Nephron (organoid): ENCODE measurements at regions not wholly inside any gene's neighbourhood (a gene's known extent, or its start where the extent isn't known, plus 50 kb on each side); places are given as distances from the start of the nearest gene placed in this dataset.

Experiments
- H3K27ac Mint-ChIP-seq, 3 experiments: 2 replicates each; pipeline ENCODE4 v1.8.0; 2020; ENCODE audit warnings: mixed read lengths in 3 of 3, mild to moderate bottlenecking in 2 of 3, moderate library complexity in 1 of 3
- H3K27me3 Mint-ChIP-seq: 2 replicates; pipeline ENCODE4 v1.8.0; 2021; ENCODE audit warnings: low read depth, mild to moderate bottlenecking, moderate library complexity, mixed read lengths
- H3K36me3 Mint-ChIP-seq: 2 replicates; pipeline ENCODE4 v1.8.0; 2020; ENCODE audit warnings: low read depth, mixed read lengths
- H3K4me1 Mint-ChIP-seq: 2 replicates; pipeline ENCODE4 v1.8.0; 2020; ENCODE audit warnings: mixed read lengths
- H3K4me3 Mint-ChIP-seq, 3 experiments: 2 replicates each; pipeline ENCODE4 v1.8.0; 2020; ENCODE audit warnings: mild to moderate bottlenecking in 3 of 3, mixed read lengths in 3 of 3, moderate library complexity in 2 of 3
- H3K9me3 Mint-ChIP-seq: 2 replicates; pipeline ENCODE4 v1.8.0; 2020; ENCODE audit warnings: mixed read lengths
- TF ChIP-seq, protein P1 (sequence below), 3 experiments: fragments of 200-600 bp; sonication (generic); IDR thresholded peaks; one replicate each; pipeline ENCODE4 v1.5.0; 2021; ENCODE audit warnings: antibody characterized with exemption in 3 of 3; ENCODE audit not compliant: unreplicated experiment in 3 of 3

DNA sequence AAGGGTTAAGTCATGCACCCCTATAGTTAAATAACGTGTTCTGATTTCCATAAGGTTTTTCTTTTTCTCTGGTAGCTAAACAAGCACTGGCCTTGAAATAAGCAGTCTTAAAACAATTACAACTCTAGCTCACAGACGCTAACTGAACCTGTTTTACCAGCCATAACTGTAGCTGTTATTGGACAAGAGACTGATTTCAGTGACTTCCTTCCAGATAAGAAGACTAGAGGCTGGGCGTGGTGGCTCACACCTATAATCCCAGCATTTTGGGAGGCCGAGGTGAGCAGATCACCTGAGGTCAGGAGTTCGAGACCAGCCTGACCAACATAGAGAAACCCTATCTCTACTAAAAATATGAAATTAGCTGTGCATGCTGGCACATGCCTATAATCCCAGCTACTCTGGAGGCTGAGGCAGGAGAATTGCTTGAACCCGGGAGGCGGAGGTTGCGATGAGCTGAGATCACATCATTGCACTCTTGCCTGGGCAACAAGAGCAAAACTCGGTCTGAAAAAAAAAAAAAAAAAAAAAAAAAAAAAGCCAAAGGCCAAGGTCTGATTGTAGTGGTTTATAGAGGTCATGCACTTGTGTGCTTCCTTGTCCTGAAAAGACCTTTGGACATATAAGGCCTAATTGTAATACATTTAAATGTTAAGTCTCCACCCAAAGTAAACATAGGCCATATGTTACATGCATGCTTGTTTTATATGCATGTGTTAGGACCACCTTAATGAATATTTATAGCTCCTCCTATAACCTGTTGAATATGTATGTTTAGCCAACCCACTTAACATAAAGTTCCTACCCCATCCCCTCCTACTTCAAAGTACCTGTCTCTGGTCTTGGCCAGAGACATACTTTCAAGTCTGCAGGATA lies 319.5 kb upstream of the CA10 start:
- TF ChIP-seq, protein P1, sequence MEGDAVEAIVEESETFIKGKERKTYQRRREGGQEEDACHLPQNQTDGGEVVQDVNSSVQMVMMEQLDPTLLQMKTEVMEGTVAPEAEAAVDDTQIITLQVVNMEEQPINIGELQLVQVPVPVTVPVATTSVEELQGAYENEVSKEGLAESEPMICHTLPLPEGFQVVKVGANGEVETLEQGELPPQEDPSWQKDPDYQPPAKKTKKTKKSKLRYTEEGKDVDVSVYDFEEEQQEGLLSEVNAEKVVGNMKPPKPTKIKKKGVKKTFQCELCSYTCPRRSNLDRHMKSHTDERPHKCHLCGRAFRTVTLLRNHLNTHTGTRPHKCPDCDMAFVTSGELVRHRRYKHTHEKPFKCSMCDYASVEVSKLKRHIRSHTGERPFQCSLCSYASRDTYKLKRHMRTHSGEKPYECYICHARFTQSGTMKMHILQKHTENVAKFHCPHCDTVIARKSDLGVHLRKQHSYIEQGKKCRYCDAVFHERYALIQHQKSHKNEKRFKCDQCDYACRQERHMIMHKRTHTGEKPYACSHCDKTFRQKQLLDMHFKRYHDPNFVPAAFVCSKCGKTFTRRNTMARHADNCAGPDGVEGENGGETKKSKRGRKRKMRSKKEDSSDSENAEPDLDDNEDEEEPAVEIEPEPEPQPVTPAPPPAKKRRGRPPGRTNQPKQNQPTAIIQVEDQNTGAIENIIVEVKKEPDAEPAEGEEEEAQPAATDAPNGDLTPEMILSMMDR (IDR thresholded peaks at IDR 0.05; ENCODE audit: unreplicated experiment in 3 of 3) = no peak
- H3K27me3 Mint-ChIP-seq = no peaks in the 10 kb centered on the region
- no peak overlapping the region for H3K4me3 Mint-ChIP-seq
- no peaks in the 10 kb centered on the region for H3K36me3 Mint-ChIP-seq
- H3K9me3 Mint-ChIP-seq = peaks cover 4% of the 10 kb centered on the region
- peaks cover 5% of the 10 kb centered on the region for H3K4me1 Mint-ChIP-seq
- no peak overlapping the region for H3K27ac Mint-ChIP-seq

DNA sequence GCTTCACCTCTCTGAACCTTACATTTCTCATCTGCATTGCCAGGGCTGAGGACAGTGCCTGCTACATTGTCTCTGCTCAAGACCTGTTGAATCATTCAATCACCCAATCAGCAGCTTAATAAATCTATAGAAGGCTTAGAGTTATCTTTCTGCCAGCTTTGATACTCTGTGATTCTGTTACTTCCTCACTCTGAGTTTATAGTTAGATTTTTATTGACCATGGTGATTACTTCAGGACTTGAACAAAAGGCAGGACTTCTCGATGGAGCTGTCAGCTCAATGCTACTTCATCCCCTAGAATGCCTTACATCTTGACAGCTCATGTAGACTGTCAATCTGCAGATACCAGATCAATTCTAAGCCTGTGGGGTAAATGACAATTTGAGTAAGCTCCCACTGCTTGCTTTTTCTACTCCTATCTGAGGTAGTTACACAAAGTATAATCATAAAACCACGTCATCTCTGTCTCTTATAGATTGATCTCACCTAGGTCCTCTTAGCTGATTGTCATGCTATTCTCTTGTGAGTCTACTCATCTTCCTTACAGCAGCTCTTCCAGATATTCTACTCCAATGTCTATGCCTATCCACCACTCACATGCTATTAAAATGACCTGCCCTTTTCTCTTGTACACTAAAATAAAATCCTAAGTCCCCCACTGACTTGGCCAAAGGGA lies 318.3 kb upstream of the CA10 start:
- Mint-ChIP-seq H3K4me3 (no peak overlapping the region), H3K9me3 (peaks cover 2% of the 10 kb centered on the region), H3K4me1 (peaks cover 13% of the 10 kb centered on the region), H3K27ac (no peak overlapping the region), H3K27me3 (no peaks in the 10 kb centered on the region), H3K36me3 (no peaks in the 10 kb centered on the region)
- TF ChIP-seq, protein P1 (IDR thresholded peaks at IDR 0.05; ENCODE audit: unreplicated experiment in 3 of 3) = no peak

- peaks cover 4% of the 10 kb centered on the region for H3K9me3 Mint-ChIP-seq
- no peak overlapping the region for H3K27ac Mint-ChIP-seq
- TF ChIP-seq, protein P1 (IDR thresholded peaks at IDR 0.05; ENCODE audit: unreplicated experiment in 3 of 3) = no peak
- no peak overlapping the region for H3K4me3 Mint-ChIP-seq
- H3K4me1 Mint-ChIP-seq = peaks cover 10% of the 10 kb centered on the region
- no peaks in the 10 kb centered on the region for H3K27me3 Mint-ChIP-seq
- H3K36me3 Mint-ChIP-seq = peaks cover 8% of the 10 kb centered on the region
These were observed 312.0 kb upstream of the CA10 start for GRCh38 chr17:52470553-52470952.

DNA sequence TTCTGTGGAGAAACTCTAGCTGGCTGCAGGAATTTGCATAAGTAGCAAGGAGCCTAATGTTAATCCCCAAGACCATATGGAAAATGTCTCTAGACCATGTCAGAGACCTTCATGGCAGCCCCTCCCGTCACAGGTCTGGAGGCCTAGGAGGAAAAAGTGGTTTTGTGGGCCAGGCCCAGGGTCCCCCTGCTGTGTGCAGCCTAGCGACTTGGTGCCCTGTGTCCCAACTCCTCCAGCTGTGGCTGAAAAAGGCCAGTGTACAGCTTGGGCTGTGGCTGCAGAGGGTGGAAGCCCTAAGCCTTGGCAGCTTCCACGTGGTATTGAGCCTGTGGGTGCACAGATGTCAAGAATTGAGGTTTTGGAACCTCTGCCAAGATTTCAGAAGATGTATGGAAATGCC lies 306.9 kb upstream of the CA10 start:
- H3K27me3 Mint-ChIP-seq = no peaks in the 10 kb centered on the region
- no peaks in the 10 kb centered on the region for H3K4me1 Mint-ChIP-seq
- peaks cover 11% of the 10 kb centered on the region for H3K9me3 Mint-ChIP-seq
- H3K36me3 Mint-ChIP-seq = peaks cover 13% of the 10 kb centered on the region
- TF ChIP-seq, protein P1 (IDR thresholded peaks at IDR 0.05; ENCODE audit: unreplicated experiment in 3 of 3) = no peak
- no peak overlapping the region for H3K4me3 Mint-ChIP-seq
- no peak overlapping the region for H3K27ac Mint-ChIP-seq

DNA sequence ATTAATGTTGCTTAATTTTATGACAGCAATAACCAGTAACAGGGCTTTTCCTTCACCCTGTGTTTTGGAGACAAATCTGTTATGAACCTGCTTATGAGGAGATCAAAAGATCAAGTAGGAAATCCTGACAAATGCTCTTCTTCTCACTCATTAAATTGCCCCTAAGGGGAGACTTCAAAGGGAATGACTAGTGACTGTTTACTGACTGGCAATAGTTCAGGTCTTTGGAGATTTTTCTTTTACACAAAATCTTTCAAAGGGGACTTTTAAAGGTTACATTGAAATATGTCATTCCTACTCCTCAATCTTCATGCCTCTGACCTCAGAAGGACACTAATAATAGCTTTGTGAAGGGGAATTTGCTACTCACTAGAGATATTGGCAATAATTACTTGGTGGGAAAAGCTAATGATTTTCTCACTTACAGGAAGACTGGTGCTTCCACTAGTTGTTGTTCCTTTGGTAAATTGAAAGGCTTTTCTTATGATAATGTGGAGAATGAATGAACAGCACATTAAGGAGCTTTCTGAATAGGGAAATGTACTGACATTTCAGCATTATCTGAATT lies 292.9 kb upstream of the CA10 start:
- no peak overlapping the region for H3K4me3 Mint-ChIP-seq
- TF ChIP-seq, protein P1 (IDR thresholded peaks at IDR 0.05; ENCODE audit: unreplicated experiment in 3 of 3) = no peak
- no peaks in the 10 kb centered on the region for H3K4me1 Mint-ChIP-seq
- H3K27me3 Mint-ChIP-seq = no peaks in the 10 kb centered on the region
- peaks cover under 1% of the 10 kb centered on the region for H3K9me3 Mint-ChIP-seq
- no peak overlapping the region for H3K27ac Mint-ChIP-seq
- H3K36me3 Mint-ChIP-seq = no peaks in the 10 kb centered on the region
